Uterus (tissue), 2 donors: ENCODE measurements at regions not wholly inside any gene's neighbourhood (a gene's known extent, or its start where the extent isn't known, plus 50 kb on each side); places are given as distances from the start of the nearest gene placed in this dataset.

Experiments
- POLR2A ChIP-seq, 2 donors: fragments of 450-650 bp; IDR thresholded peaks; one replicate each; pipeline ENCODE4 v1.6.1; 2016; ENCODE audit warnings: antibody characterized with exemption in 2 of 2, mild to moderate bottlenecking in 1 of 2, moderate library complexity in 1 of 2
- TF ChIP-seq, protein P1 (sequence below), 4 experiments: fragments of 200-600 bp in 2 of 4; fragments of 450-650 bp in 2 of 4; sonication (generic) in 2 of 4; IDR thresholded peaks; one replicate each; pipeline ENCODE4 v1.5.1; 2016 to 2019; ENCODE audit warnings: antibody characterized with exemption in 4 of 4, mild to moderate bottlenecking in 2 of 4, moderate library complexity in 1 of 4

DNA sequence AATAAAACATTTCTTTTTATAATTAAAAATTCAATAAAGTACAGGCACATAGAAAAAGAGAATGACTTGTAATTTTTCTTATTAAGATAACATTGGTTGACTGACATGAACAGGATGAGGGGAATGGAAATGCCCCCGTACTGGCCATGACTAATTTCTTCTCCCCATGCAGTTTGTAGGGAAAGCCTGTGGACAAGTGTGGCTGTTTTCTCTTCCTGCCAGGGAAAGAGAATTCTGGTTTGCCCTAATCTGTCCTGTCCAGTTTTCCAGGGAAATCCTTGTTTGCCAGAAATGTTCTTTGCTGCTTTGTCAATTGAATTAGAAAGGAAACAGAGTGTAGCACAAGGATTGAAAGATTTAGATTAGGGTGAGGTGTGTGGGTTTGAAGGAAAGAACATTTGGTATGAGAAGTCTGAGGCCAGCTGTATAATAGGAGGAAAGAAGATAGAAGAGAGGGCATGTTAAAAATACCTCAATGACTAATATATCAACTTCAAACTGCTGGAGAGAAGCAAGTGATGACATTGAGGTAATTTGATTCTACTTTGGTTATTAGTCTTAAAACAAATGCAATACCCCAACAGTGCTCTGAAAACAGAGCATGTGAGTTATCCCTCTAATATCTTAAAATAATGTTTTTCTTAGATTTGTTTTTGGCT lies 593.9 kb upstream of the ZNF804A start:
- no peak for TF ChIP-seq POLR2A (IDR thresholded peaks at IDR 0.05)
- TF ChIP-seq, protein P1, sequence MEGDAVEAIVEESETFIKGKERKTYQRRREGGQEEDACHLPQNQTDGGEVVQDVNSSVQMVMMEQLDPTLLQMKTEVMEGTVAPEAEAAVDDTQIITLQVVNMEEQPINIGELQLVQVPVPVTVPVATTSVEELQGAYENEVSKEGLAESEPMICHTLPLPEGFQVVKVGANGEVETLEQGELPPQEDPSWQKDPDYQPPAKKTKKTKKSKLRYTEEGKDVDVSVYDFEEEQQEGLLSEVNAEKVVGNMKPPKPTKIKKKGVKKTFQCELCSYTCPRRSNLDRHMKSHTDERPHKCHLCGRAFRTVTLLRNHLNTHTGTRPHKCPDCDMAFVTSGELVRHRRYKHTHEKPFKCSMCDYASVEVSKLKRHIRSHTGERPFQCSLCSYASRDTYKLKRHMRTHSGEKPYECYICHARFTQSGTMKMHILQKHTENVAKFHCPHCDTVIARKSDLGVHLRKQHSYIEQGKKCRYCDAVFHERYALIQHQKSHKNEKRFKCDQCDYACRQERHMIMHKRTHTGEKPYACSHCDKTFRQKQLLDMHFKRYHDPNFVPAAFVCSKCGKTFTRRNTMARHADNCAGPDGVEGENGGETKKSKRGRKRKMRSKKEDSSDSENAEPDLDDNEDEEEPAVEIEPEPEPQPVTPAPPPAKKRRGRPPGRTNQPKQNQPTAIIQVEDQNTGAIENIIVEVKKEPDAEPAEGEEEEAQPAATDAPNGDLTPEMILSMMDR (IDR thresholded peaks at IDR 0.05), result no peak
